ENCODE measurements at regions not wholly inside any gene's neighbourhood (a gene's known extent, or its start where the extent isn't known, plus 50 kb on each side); places are given as distances from the start of the nearest gene placed in this dataset.

- Histone ChIP-seq H3K27me3 (ENCODE audit: control insufficient read depth, insufficient read depth, low read length) (peaks cover 2% of the 10 kb centered on the region), H3K9me3 (ENCODE audit: control insufficient read depth, insufficient read depth, low read length) (no peaks in the 10 kb centered on the region; the same call in 1 of the 2 replicates), H3K27ac (ENCODE audit: low read depth, low read length) (no peak overlapping the region), H3K4me3 (ENCODE audit: low read depth, low read length) (no peak overlapping the region)
- ChIA-PET CTCF (no interaction called here), POLR2A (no interaction called here)
- DNase-seq (ENCODE audit: low read depth, low spot score) = no peak
- no peak for TF ChIP-seq CTCF (IDR thresholded peaks at IDR 0.05; ENCODE audit: low read depth, low read length)
These were observed 67.2 kb upstream of the HOPX start for GRCh38 chr4:56748271-56748670.

GRCh38 chr4:56746639-56747038, 65.5 kb upstream of the HOPX start:
- no peak for DNase-seq (ENCODE audit: low read depth, low spot score)
- Histone ChIP-seq H3K9me3 (ENCODE audit: control insufficient read depth, insufficient read depth, low read length) (no peaks in the 10 kb centered on the region), H3K4me3 (ENCODE audit: low read depth, low read length) (no peak overlapping the region), H3K27me3 (ENCODE audit: control insufficient read depth, insufficient read depth, low read length) (peaks cover 2% of the 10 kb centered on the region), H3K27ac (ENCODE audit: low read depth, low read length) (no peak overlapping the region)
- ChIA-PET CTCF (no interaction called here), POLR2A (no interaction called here)
- no peak for TF ChIP-seq CTCF (IDR thresholded peaks at IDR 0.05; ENCODE audit: low read depth, low read length)

GRCh38 chr4:56745042-56745441, 63.9 kb upstream of the HOPX start:
- Histone ChIP-seq H3K27ac (ENCODE audit: low read depth, low read length) (no peak overlapping the region), H3K9me3 (ENCODE audit: control insufficient read depth, insufficient read depth, low read length) (no peaks in the 10 kb centered on the region), H3K27me3 (ENCODE audit: control insufficient read depth, insufficient read depth, low read length) (no peaks in the 10 kb centered on the region), H3K4me3 (ENCODE audit: low read depth, low read length) (no peak overlapping the region)
- ChIA-PET CTCF (no interaction called here), POLR2A (interaction anchor here (0.7 kb wide), 1 partner anchor 9 kb away, joined by 3 read pairs; no protein-coding TSS in a partner anchor)
- no peak for DNase-seq (ENCODE audit: low read depth, low spot score)
- no peak for TF ChIP-seq CTCF (IDR thresholded peaks at IDR 0.05; ENCODE audit: low read depth, low read length)

- Histone ChIP-seq H3K4me3 (ENCODE audit: low read depth, low read length) (no peak overlapping the region), H3K27ac (ENCODE audit: low read depth, low read length) (no peak overlapping the region), H3K9me3 (ENCODE audit: control insufficient read depth, insufficient read depth, low read length) (no peaks in the 10 kb centered on the region), H3K27me3 (ENCODE audit: control insufficient read depth, insufficient read depth, low read length) (no peaks in the 10 kb centered on the region)
- TF ChIP-seq CTCF (IDR thresholded peaks at IDR 0.05; ENCODE audit: low read depth, low read length) = no peak
- POLR2A ChIA-PET = no interaction called here
- CTCF ChIA-PET = no interaction called here
- no peak for DNase-seq (ENCODE audit: low read depth, low spot score)
These were observed 62.9 kb upstream of the HOPX start for GRCh38 chr4:56744030-56744429.

- H3K4me3 ChIP-seq (ENCODE audit: low read depth, low read length) = no peak overlapping the region
- H3K27me3 ChIP-seq (ENCODE audit: control insufficient read depth, insufficient read depth, low read length) = no peaks in the 10 kb centered on the region
- ChIA-PET CTCF (no interaction called here), POLR2A (no interaction called here)
- H3K27ac ChIP-seq (ENCODE audit: low read depth, low read length) = no peak overlapping the region
- TF ChIP-seq CTCF (IDR thresholded peaks at IDR 0.05; ENCODE audit: low read depth, low read length) = no peak
- DNase-seq (ENCODE audit: low read depth, low spot score) = no peak
- H3K9me3 ChIP-seq (ENCODE audit: control insufficient read depth, insufficient read depth, low read length) = no peaks in the 10 kb centered on the region
These were observed 62.5 kb upstream of the HOPX start for GRCh38 chr4:56743550-56743949.

Measured in AG04450 (cell line).